Spleen (tissue), 11 donors: ENCODE measurements at regions not wholly inside any gene's neighbourhood (a gene's known extent, or its start where the extent isn't known, plus 50 kb on each side); places are given as distances from the start of the nearest gene placed in this dataset.

Experiments
- DNase-seq: peaks from one replicate; pipeline ENCODE4 v3.0.0-alpha.2; 2020
- H3K27ac ChIP-seq, 8 donors: fragments of 200-600 bp; sonication (generic) in 7 of 8; 1 replicate in 4 of 8; 2 replicates in 4 of 8; pipeline versions ENCODE4 v1.5.0 to v1.8.0; 2016 to 2021; ENCODE audit warnings: inconsistent platforms in 4 of 8, mild to moderate bottlenecking in 4 of 8, moderate library complexity in 1 of 8
- H3K27me3 ChIP-seq, 7 donors: fragments of 200-600 bp; sonication (generic) in 6 of 7; replicated peaks in 1 of 7; 1 replicate in 4 of 7; 2 replicates in 3 of 7; pipeline versions ENCODE4 v1.5.0 to v1.8.0; 2016 to 2021; ENCODE audit warnings: inconsistent platforms in 3 of 7, mild to moderate bottlenecking in 1 of 7
- H3K36me3 ChIP-seq, 6 donors: fragments of 200-600 bp; sonication (generic) in 5 of 6; 1 replicate in 4 of 6; 2 replicates in 2 of 6; pipeline versions ENCODE4 v1.5.0 to v1.8.0; 2016 to 2021; ENCODE audit warnings: inconsistent platforms in 2 of 6
- H3K4me1 ChIP-seq, 6 donors: fragments of 200-600 bp; sonication (generic) in 5 of 6; 1 replicate in 3 of 6; 2 replicates in 3 of 6; pipeline versions ENCODE4 v1.5.0 to v1.8.0; 2016 to 2021; ENCODE audit warnings: inconsistent platforms in 3 of 6
- H3K4me3 ChIP-seq, 8 donors: fragments of 200-600 bp; sonication (generic) in 7 of 8; 1 replicate in 4 of 8; 2 replicates in 4 of 8; pipeline versions ENCODE4 v1.5.0 to v1.8.0; 2016 to 2021; ENCODE audit warnings: inconsistent platforms in 4 of 8, mild to moderate bottlenecking in 4 of 8, moderate library complexity in 2 of 8
- H3K9me3 ChIP-seq, 8 donors: fragments of 200-600 bp; sonication (generic) in 7 of 8; 1 replicate in 4 of 8; 2 replicates in 4 of 8; pipeline versions ENCODE4 v1.5.0 to v1.8.0; 2016 to 2021; ENCODE audit warnings: inconsistent platforms in 4 of 8
- CTCF ChIP-seq, 11 experiments: fragments of 200-600 bp in 7 of 11; fragments of 450-650 bp in 4 of 11; sonication (generic) in 4 of 11; IDR thresholded peaks in 8 of 11; conservative IDR thresholded peaks in 3 of 11; 1 replicate in 7 of 11; 2 replicates in 4 of 11; pipeline versions ENCODE4 v1.4.0 to v1.8.0; 2016 to 2021; ENCODE audit warnings: antibody characterized with exemption in 11 of 11, inconsistent platforms in 4 of 11, mild to moderate bottlenecking in 1 of 11
- POLR2A ChIP-seq, 3 donors: fragments of 450-650 bp; IDR thresholded peaks; one replicate each; pipeline ENCODE4 v1.5.1; 2017; ENCODE audit warnings: antibody characterized with exemption in 3 of 3, mild to moderate bottlenecking in 1 of 3
- POLR2AphosphoS5 ChIP-seq, 3 donors: sonication (generic); formaldehyde crosslinking; IDR thresholded peaks; one replicate each; pipeline ENCODE4 v1.5.1; 2017; ENCODE audit warnings: antibody characterized with exemption in 3 of 3
- WGBS, 5 donors: extraction: QIAGEN DNeasy Blood & Tissue Kit in 3 of 5; methylation state at CpG; one replicate each; pipeline versions ENCODE4 v1.1.5 to v1.1.7; 2013 to 2018; 5-methylcytosine and 5-hydroxymethylcytosine counted together
- intact Hi-C: fragments of 100-400 bp; cut with DNase I; formaldehyde crosslinking; loops from one replicate; pipeline ENCODE4 v1.15.0; 2023; ENCODE audit warnings: low total_unique reads
- donor health status: healthy with polysubstance abuse.
- donor health status: DM: no; HTN: no; CAD: no; lungs with moderate emphysema.
- donor health status: DM: no; HTN: no; CAD: no.
- donor health status: Bipolar disorder and iron deficiency.
- donor health status: healthy.
- donor health status: DM: no; HTN: no; CAD: no.
- donor health status: DM: yes; HTN: yes; CAD: no.

DNA sequence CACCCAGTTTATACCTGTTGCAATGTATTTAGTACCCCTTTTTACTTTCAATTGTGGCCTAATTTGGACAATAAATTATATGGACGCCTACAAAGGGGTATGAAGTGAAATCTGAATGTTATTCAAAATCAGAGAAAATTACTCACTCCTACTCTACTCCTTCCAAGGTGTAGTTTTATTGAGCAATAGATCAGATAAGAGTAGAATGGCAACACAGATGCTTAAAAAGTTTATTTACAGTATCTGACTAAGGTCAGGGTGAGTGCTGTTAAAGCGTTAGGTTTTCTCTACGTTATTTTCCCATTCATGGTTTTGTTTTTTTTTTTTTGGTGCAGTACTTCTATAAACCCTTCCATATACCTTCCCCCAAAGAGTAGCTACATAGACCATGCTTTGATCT is 805.6 kb downstream of the KCNA4 start:
- H3K27me3 ChIP-seq: no peaks in the 10 kb centered on the region
- no peak overlapping the region for H3K27ac ChIP-seq
- intact Hi-C loops: no loop called here
- H3K9me3 ChIP-seq: peaks cover 0 to 5% (median 0%) of the 10 kb centered on the region in 8 donors
- H3K4me3 ChIP-seq: no peak overlapping the region
- TF ChIP-seq CTCF (IDR thresholded peaks at IDR 0.05 in 8 of 11, conservative IDR thresholded peaks at IDR 0.05 in 3 of 11) (no peak), POLR2AphosphoS5 (IDR thresholded peaks at IDR 0.05) (no peak), POLR2A (IDR thresholded peaks at IDR 0.05) (no peak)
- WGBS, 5 donors: 64 to 81% (median 77%) methylated on average over 3 of the region's 3 CpGs
- DNase-seq: no peak
- no peaks in the 10 kb centered on the region for H3K36me3 ChIP-seq
- H3K4me1 ChIP-seq: no peaks in the 10 kb centered on the region

GRCh38 chr11:29210426-29210825 is 806.4 kb downstream of the KCNA4 start:
- Histone ChIP-seq H3K9me3 (peaks cover 0 to 5% (median 0%) of the 10 kb centered on the region in 8 donors), H3K36me3 (no peaks in the 10 kb centered on the region), H3K27me3 (no peaks in the 10 kb centered on the region), H3K4me3 (no peak overlapping the region), H3K4me1 (no peaks in the 10 kb centered on the region), H3K27ac (no peak overlapping the region)
- WGBS, 5 donors: 74 to 89% (median 87%) methylated on average over 2 of the region's 2 CpGs
- DNase-seq: no peak
- intact Hi-C loops: no loop called here
- TF ChIP-seq POLR2A (IDR thresholded peaks at IDR 0.05) (no peak), CTCF (IDR thresholded peaks at IDR 0.05 in 8 of 11, conservative IDR thresholded peaks at IDR 0.05 in 3 of 11) (no peak), POLR2AphosphoS5 (IDR thresholded peaks at IDR 0.05) (no peak)

DNA sequence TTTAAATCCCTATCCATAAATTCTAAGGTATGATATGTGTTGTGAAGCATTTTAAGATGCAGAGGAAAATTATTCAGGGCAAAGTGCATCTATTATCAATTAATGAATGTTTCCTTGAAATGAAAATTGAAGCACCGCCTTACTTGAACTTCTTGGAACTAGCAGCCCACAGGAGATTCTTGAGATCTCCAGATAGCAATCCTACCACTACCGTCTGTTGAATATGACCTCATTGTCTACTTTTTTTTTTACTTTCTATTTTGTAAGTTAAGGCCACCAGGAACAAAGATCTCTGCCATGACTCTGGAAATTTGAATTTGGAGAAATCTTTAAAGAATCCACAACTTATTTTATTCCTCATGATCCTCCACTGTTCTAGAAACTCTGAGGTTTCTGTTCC is 808.7 kb downstream of the KCNA4 start:
- 54 to 70% (median 57%) methylated on average over 2 of the region's 2 CpGs for WGBS, 5 donors
- no peak for TF ChIP-seq POLR2A (IDR thresholded peaks at IDR 0.05)
- Histone ChIP-seq H3K4me3 (no peak overlapping the region), H3K27me3 (no peaks in the 10 kb centered on the region), H3K36me3 (no peaks in the 10 kb centered on the region), H3K9me3 (peaks cover 0 to 5% (median 0%) of the 10 kb centered on the region in 8 donors), H3K4me1 (no peaks in the 10 kb centered on the region), H3K27ac (no peak overlapping the region)
- no peak for DNase-seq
- intact Hi-C loops: no loop called here

DNA sequence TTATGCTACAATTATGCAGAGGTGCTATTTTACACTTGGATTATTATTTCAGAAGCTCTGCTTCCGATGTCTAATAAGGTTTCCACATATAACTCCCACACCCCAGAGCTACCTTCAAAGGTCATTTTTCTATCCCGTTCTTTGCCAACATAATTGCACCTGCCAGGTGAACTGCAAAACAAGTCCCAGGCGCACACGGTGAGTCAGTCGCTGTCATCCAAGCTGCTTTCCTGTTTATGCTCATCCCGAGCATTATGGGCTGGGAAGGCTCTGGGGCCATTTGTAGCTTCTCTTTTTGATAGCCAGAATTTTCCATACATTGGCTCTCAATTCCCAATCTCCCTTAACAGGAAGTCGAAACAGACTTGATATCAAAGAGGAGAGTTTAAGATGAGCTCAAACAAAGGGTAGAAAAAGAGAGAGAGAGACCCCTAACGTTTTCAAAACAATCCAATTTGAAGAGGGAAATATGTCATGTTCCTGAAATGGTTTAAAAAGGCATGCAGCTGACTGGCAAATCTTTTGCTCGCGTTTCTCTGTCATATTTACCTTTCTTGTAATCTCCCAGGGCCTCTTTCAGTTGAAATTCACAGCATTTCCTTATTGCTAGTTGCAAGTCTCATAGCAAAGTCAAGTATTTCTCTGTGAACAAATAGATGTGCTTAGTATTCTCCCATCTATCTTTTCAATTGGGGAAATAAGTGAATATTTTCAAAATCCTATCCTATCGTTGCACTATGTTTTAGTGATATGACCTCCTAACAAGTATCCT is 815.9 kb downstream of the KCNA4 start:
- no peak for TF ChIP-seq POLR2AphosphoS5 (IDR thresholded peaks at IDR 0.05)
- no peak for TF ChIP-seq CTCF (IDR thresholded peaks at IDR 0.05 in 8 of 11, conservative IDR thresholded peaks at IDR 0.05 in 3 of 11)
- TF ChIP-seq POLR2A (IDR thresholded peaks at IDR 0.05): no peak
- 72 to 82% (median 77%) methylated on average over 11 of the region's 11 CpGs for WGBS, 5 donors
- intact Hi-C loops: no loop called here

More for the DNA sequence above, 815.9 kb downstream of the KCNA4 start:
- Histone ChIP-seq H3K4me1 (no peaks in the 10 kb centered on the region), H3K4me3 (no peak overlapping the region), H3K36me3 (no peaks in the 10 kb centered on the region), H3K9me3 (no peaks in the 10 kb centered on the region), H3K27me3 (no peaks in the 10 kb centered on the region), H3K27ac (no peak overlapping the region)
- no peak for DNase-seq
